ENCODE measurements at regions not wholly inside any gene's neighbourhood (a gene's known extent, or its start where the extent isn't known, plus 50 kb on each side); places are given as distances from the start of the nearest gene placed in this dataset.

GRCh38 chr15:98321896-98322295 is 326.4 kb upstream of the IGF1R start:
- H3K4me2 ChIP-seq (ENCODE audit: low read length): no peak overlapping the region
- H3K4me3 ChIP-seq (replicated peaks in 1 of 2; ENCODE audit: low read depth in 1 of 2, low read length in 2 of 2): no peak overlapping the region
- H3K79me2 ChIP-seq (ENCODE audit: insufficient read depth, low read length): no peaks in the 10 kb centered on the region
- no peak overlapping the region for H3K27ac ChIP-seq (ENCODE audit: low read depth, low read length)
- BruUV-seq (replicated peaks): no TSS peak
- no peaks in the 10 kb centered on the region for H3K36me3 ChIP-seq (ENCODE audit: control insufficient read depth in 1 of 2, insufficient read depth in 2 of 2, low read length in 2 of 2)
- H3K4me1 ChIP-seq (ENCODE audit: control insufficient read depth in 1 of 2, insufficient read depth in 2 of 2, low read length in 2 of 2): no peaks in the 10 kb centered on the region
- H3K9me3 ChIP-seq (ENCODE audit: control insufficient read depth in 1 of 2, insufficient read depth in 1 of 2, low read depth in 1 of 2, low read length in 2 of 2): no peaks in the 10 kb centered on the region
- no peaks in the 10 kb centered on the region for H4K20me1 ChIP-seq (ENCODE audit: insufficient read depth)
- DNase-seq (ENCODE audit: low read depth, low spot score): no peak
- ChIA-PET CTCF (interaction anchor here (0.8 kb wide), 1 partner anchor 10 kb away, joined by 4 read pairs; no protein-coding TSS in a partner anchor), RAD21 (ENCODE audit: low non-redundant PET in 1 of 2, low total read pairs in 2 of 2, uncharacterized antibody in 2 of 2, unreplicated experiment in 2 of 2) (no interaction called here), POLR2A (no interaction called here)
- TF ChIP-seq EGR1 (IDR thresholded peaks at IDR 0.05; ENCODE audit: low read depth): no peak
- TF ChIP-seq MAX (IDR thresholded peaks at IDR 0.05): no peak
- TF ChIP-seq REST (IDR thresholded peaks at IDR 0.05; ENCODE audit: low read depth): no peak
- TF ChIP-seq YY1 (IDR thresholded peaks at IDR 0.05; ENCODE audit: extremely low read depth, insufficient replicate concordance, low read depth, low read length): no peak
- no peak overlapping the region for H2AFZ ChIP-seq (ENCODE audit: low read depth, low read length, poor library complexity, severe bottlenecking)
- H3K9ac ChIP-seq (ENCODE audit: low read length): no peak overlapping the region
- no peaks in the 10 kb centered on the region for H3K9me2 ChIP-seq (ENCODE audit: insufficient read depth)
- peaks cover 5% of the 10 kb centered on the region; the same call in 1 of the 2 replicates for H3K27me3 ChIP-seq (ENCODE audit: insufficient read depth, low read length)
- ATAC-seq: no peak
- intact Hi-C loops (cut with micrococcal nuclease): no loop called here

GRCh38 chr15:98322581-98322980 is 325.8 kb upstream of the IGF1R start:
- H3K36me3 ChIP-seq (ENCODE audit: control insufficient read depth in 1 of 2, insufficient read depth in 2 of 2, low read length in 2 of 2): no peaks in the 10 kb centered on the region
- no peak overlapping the region for H3K27ac ChIP-seq (ENCODE audit: low read depth, low read length)
- no peaks in the 10 kb centered on the region for H4K20me1 ChIP-seq (ENCODE audit: insufficient read depth)
- H3K9ac ChIP-seq (ENCODE audit: low read length): no peak overlapping the region
- H3K79me2 ChIP-seq (ENCODE audit: insufficient read depth, low read length): no peaks in the 10 kb centered on the region
- no peaks in the 10 kb centered on the region for H3K4me1 ChIP-seq (ENCODE audit: control insufficient read depth in 1 of 2, insufficient read depth in 2 of 2, low read length in 2 of 2)
- intact Hi-C loops (cut with micrococcal nuclease): no loop called here
- ChIA-PET POLR2A (no interaction called here), RAD21 (ENCODE audit: low non-redundant PET in 1 of 2, low total read pairs in 2 of 2, uncharacterized antibody in 2 of 2, unreplicated experiment in 2 of 2) (no interaction called here), CTCF (interaction anchor here (0.8 kb wide), 1 partner anchor 11 kb away, joined by 4 read pairs; no protein-coding TSS in a partner anchor)
- H3K27me3 ChIP-seq (ENCODE audit: insufficient read depth, low read length): peaks cover 5% of the 10 kb centered on the region; the same call in 1 of the 2 replicates
- BruUV-seq (replicated peaks): no TSS peak
- no peak overlapping the region for H3K4me2 ChIP-seq (ENCODE audit: low read length)
- no peak overlapping the region for H2AFZ ChIP-seq (ENCODE audit: low read depth, low read length, poor library complexity, severe bottlenecking)
- no peaks in the 10 kb centered on the region for H3K9me3 ChIP-seq (ENCODE audit: control insufficient read depth in 1 of 2, insufficient read depth in 1 of 2, low read depth in 1 of 2, low read length in 2 of 2)
- ATAC-seq (no peak), DNase-seq (ENCODE audit: low read depth, low spot score) (no peak)
- no peak overlapping the region for H3K4me3 ChIP-seq (replicated peaks in 1 of 2; ENCODE audit: low read depth in 1 of 2, low read length in 2 of 2)
- H3K9me2 ChIP-seq (ENCODE audit: insufficient read depth): no peaks in the 10 kb centered on the region
- TF ChIP-seq RAD21 (IDR thresholded peaks at IDR 0.05; ENCODE audit: low read depth): no peak
- no peak for TF ChIP-seq TCF7L2 (IDR thresholded peaks at IDR 0.05; ENCODE audit: borderline replicate concordance, extremely low read depth, insufficient read depth, insufficient read length)
- no peak for TF ChIP-seq SP1 (IDR thresholded peaks at IDR 0.05; ENCODE audit: low read depth)
- no peak for TF ChIP-seq ZNF274 (IDR thresholded peaks at IDR 0.05; ENCODE audit: low read depth, low read length)
- TF ChIP-seq CEBPB (IDR thresholded peaks at IDR 0.05; ENCODE audit: low read depth): no peak
- no peak for TF ChIP-seq CTCF (IDR thresholded peaks at IDR 0.05 in 2 of 3, conservative IDR thresholded peaks at IDR 0.05 in 1 of 3; ENCODE audit: borderline replicate concordance in 1 of 3, insufficient read depth in 1 of 3, low read depth in 2 of 3, low read length in 2 of 3)
- TF ChIP-seq ZFX (IDR thresholded peaks at IDR 0.05): no peak
